Stimulated activated naive CD8-positive, alpha-beta T cell treated with anti-CD3 and anti-CD28 coated beads, Interleukin-15, Interleukin-2, amounts not matched to agents 100 U/mL and 50 U/mL, for 24 hours (primary cell): ENCODE measurements at regions not wholly inside any gene's neighbourhood (a gene's known extent, or its start where the extent isn't known, plus 50 kb on each side); places are given as distances from the start of the nearest gene placed in this dataset.
"Not testable (repeated sequence)": the region's sequence is repeated elsewhere in the genome, so short reads cannot be mapped to it uniquely, and the experiment has no call there.

Experiments
- ATAC-seq: fragments of 150-1000 bp; cut with Tn5 transposase; one replicate; pipeline ENCODE4 v1.10.0; 2021
- DNase-seq: peaks from one replicate; pipeline ENCODE4 v3.0.0; 2021

DNA sequence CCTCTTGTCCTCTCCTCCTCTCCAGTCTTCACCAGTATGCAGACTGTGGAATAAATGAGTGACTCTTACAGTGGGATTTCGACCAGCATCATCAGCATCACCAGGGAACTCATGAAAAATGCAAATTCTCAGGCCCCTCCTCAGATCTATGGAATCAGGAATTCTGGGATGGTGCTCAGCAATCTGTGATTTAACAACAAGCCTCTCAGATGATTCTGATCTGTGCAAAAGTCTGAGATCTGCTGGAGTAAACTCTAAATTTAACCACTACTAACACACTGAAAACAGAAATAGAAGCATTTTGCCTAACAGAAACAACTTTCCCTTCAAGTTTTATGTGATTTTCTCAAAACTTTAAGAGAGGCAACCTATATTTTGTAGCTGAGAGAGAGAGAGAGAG lies 124.8 kb upstream of the FAM3C start:
- DNase-seq (no peak), ATAC-seq (no peak)

DNA sequence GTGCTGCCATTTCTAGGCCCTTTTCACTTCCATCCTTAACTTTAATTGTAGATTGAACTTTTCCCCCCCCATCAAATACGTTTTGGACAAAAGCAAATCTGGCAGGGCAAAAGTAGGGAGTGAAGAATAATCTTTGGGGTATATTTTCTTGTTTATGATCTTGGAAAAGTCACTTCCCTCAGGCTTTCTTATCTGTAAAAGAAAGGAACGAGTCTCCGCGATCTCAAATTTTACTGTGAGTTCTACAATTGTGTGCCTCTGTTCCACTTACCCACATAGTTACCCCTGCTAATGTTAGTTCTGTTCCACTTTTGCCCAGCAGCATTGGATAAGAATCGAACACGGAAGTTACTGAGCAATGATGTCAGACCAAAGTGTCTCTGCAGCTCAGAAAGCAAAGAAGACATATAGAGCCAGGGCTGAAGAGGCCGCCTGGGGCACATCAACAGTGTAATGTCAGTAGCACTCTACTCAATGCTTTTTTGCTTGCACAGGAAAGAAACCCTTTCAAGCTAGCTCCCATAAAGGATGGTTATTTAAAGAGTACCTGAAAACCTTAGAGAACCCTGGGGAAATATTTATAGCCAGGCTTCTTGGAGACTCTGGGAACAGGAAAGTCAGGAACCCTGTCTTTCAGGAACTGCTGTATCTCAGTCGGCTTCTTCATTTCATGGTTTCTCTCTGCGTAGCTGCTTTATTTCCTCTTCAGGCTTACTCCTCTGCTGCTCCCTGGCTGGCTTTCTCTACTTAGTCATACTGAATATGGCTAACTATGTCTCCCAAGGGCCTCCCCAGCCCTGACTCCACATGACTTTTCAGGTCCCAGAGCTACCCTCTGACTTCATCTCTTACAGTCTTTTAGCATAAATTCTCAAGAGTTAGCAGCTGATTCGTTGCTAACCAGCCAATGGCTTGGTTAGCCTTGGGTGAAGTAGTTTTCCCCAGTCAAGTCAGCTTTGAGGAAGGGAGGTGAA lies 123.7 kb upstream of the FAM3C start:
- ATAC-seq (peak; percentile 77), DNase-seq (no peak)

DNA sequence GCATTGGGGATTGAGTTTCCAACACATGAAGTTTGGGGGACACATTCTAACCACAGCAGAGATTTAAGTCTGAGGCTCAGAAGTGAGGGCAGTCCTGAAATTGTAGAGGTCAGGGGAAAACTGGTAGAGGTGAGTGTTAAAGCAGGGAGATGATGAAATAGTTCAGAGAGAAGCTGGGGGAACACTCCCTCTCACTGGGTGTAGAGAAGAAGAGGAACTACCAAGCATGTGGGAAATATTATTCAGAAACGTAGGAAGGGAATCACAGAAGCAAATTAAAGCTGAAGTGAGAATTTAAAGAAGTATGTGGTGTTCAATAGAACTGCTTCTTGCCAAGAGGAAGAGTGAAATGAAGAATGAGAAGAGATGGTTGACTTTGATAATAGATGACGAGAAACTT lies 121.5 kb upstream of the FAM3C start:
- DNase-seq (no peak), ATAC-seq (no peak)

DNA sequence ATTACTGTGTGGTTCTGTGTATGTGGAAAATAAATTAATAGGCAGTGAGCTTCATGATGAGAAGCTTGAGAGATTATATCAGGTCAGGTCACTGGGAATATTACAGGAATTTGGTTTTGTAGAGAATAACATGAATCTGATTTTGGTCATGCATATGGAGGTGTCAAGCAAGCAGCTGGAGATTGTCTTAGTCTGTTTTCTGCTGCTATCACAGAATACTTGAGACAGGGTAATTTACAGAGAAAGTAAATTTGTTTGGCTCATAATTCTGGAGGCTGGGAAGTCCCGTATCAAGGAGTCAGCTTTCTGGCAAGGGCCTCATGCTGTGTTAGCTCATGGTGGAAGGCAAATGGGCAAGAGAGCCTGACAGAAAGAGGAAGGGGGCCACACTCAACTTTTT lies 120.7 kb upstream of the FAM3C start:
- DNase-seq (no peak), ATAC-seq (no peak)

DNA sequence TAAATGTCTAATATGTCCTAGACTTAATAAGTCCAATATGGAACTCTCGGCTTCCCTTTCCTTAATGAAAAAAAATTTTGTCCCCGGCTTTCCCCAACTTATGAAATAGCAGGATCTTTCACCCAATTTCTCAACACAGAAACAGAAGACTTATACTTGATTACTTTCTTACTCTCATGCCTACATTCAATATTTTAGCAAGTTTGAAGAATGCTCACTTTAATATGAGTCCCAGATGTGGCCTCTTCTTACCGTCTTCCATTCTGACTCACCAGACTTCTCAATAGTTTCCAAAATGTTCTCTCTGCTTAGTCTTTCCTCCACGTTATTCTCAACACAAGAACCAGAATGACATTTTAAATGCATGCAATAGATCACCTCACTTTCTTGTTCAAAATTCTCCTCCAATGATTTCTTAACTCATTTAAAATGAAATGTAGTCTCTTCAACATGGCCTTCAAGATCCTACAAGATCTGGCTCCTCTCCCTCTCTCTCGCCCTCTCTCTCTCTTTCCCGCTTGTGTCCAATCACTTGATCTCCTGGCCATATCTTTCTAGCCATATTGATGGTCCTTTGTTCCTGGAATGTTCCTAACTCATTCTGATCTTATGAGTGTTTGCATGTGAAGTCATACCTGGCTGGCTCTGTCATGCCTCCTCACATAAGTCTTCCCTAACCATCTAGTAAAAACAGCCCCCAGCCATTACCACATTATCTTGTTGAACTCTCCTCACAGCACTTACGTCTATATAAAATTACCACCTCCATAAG lies 119.7 kb upstream of the FAM3C start:
- no peak for DNase-seq
- ATAC-seq, result no peak

DNA sequence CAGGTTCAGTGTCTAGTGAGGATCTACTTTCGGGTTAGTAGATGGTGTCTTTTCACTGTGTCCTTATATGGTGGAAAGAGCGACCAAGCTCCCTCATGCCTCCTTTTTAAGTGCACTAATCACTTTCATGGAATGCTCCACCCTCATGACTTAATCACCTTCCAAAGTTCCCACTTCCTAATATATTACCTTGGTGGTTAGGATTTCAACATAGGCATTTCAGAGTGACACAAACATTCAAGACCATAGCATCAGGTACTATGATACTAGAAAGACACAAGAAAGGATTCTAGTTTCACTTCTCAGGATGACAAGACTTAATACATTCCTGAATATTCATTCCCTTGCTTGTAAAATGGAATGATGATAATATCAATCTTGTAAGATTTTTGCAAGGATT lies 119.1 kb upstream of the FAM3C start:
- ATAC-seq, result no peak
- DNase-seq, result no peak

DNA sequence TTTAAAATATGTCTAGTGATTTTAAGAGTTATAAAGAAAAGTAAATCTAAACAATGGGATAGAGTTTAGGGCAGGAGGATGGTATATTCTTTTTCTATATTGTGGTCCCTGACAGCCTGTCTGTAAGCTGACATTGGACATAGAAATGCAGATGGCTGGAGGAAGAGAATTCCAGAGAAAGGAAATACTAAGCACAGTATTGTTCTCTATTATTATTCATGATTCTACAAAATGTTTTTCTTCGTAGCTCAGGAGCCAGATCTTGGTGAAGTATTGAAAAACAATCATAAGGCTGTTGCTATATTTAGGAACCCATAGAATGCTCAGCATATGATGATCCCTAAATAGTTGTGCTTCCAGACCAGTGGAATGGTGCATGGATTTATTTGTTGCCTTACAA lies 117.0 kb upstream of the FAM3C start:
- ATAC-seq (no peak), DNase-seq (no peak)

DNA sequence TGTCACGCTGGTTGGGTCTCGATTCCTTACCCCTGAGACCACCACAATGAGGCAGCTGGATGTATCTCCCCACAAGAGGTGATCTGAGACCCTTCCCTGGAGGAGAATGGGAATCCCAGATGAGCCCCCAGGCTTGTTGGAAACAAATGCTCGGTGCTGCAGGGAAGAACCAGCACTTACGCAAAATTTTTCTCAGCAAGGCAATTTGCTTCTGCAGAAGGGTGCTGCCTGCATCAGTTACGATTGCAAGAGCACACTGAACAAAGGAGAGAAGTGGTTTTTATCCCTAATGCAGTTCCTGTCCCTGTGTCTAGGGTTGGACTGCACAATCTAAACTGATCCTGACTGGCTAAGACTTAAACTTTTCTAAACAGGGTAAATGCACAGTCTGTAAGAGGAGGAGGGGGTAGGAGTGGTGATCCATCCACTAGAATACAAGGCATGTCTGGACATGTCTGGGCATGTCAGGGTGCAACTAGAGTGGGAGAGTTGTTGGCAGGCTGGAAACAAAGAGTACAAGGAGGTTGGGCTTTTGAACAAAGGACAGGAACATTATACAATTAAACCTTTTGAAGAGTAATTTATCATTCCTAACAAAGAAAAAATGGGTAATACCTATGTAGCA lies 114.9 kb upstream of the FAM3C start:
- no peak for ATAC-seq
- no peak for DNase-seq

DNA sequence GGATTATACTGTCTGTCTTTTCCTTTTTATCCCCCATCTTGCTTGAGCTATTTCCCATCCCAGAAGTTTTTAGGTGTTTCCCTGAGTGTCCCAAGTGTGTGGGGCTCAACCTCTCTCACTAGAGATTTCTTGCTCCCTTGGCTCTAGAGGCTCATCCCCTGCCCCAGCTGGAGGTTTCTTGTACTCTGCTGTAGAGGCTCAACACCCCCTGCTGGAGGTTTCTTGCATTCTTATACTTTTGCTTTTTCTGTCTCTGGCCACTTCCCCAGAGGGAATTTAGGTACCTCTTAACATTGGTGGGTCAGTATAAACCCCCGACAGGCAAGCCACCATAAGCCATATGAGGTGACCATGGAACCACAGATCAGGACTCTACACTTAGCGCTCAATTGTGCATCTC lies 114.2 kb upstream of the FAM3C start:
- ATAC-seq (no peak), DNase-seq (peak; percentile 12)

DNA sequence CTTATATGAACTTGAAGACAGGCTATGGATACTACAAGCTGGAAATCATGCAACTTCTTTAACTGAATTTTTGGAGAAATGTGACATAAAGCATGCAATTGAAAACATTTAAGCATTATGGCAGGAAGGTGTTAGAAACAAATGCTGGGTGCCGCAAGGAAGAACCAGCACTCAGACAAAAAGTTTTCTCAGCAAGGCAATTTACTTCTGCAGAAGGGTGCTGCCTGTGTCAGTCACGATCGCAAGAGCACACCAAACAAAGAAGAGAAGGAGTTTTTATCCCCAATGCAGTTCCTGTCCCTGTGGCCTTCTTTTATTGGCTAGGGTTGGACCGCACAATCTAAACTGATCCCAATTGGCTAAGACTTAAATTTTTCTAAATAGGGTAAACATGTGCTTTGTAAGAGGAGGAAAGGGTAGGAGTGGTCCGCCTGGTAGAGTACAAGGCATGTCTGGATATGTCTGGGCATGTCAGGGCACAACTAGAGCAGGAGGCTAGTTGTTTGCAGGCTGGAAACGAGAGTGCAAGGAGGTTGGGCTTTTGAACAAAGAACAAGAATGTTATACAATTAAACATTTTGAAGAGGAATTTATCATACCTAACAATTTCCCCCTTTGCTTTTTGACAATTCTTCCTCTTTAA lies 109.6 kb upstream of the FAM3C start:
- DNase-seq (no peak), ATAC-seq (no peak)

DNA sequence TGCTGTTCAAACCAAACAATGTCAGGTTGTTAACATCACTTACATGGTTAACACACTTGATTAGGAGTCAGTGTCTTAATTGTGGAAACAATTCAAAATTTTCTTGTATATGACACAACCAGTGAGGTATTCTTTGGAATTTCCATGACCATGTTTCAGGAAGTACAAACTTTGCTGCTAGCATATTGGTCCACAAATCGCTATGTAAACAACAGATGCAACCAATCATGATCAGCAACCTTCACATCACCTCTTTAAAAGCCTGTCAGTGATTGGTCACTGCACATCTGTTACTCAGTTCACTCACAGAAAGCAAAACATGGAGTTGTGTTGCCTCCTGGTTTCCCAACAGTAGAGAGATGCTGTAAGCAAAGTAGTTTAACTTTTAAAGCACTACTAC lies 108.9 kb upstream of the FAM3C start:
- DNase-seq (no peak), ATAC-seq (no peak)

DNA sequence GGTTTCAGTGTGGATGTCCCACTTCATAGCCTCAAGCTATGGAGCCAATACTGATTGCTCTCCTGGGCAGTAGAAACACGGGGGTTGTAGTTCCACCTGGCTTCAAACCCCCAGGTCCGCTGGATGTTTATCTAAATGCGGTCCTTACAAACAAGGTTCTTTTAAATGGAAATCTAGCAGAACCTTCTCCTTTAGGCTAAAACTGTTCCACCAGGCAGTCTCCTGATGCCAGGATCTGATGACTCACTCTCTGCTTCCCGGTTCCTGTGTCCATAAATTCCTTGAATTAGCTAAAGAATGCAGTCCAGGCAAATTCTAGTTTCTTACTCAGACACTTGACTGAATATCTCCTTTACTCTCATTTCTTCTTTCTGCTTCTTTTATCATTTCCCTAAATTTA lies 108.4 kb upstream of the FAM3C start:
- no peak for DNase-seq
- ATAC-seq, result no peak

DNA sequence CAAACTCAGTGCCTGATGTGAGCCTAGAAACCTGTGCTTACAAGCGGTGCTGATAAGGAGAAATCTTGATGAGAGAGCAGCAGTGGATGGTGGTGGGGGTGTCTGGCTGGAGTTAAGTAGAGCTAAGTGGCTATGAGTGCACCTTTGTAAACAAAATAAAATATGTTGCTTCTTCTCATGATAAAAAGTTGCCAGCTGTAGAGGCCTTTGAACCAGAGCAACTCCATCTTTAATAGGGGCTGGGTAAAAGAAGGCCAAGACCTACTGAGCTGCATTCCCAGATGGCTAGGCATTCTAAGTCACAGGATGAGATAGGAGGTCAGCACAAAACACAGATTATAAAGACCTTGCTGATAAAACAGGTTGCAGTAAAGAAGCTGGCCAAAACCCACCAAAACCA lies 107.6 kb upstream of the FAM3C start:
- ATAC-seq, result no peak
- no peak for DNase-seq

DNA sequence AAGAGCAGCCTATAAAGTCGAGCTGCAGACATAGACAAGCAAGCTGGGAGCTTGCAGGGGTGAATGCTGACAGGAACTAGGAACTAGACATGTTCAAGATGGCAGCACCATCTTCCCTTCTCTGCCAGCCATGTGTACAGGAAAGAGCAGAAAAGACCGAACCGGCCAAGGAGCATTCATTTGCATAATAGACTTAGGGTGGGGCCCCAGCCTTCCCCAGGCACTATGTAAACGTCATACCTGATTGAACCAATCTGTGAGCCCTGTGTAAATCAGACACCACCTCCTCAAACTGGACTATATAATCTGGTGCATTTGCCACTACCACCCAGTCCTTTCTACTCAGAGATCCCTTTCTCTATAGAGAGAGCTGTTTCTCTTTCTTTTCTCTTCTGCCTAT lies 106.9 kb upstream of the FAM3C start:
- no peak for ATAC-seq
- no peak for DNase-seq

DNA sequence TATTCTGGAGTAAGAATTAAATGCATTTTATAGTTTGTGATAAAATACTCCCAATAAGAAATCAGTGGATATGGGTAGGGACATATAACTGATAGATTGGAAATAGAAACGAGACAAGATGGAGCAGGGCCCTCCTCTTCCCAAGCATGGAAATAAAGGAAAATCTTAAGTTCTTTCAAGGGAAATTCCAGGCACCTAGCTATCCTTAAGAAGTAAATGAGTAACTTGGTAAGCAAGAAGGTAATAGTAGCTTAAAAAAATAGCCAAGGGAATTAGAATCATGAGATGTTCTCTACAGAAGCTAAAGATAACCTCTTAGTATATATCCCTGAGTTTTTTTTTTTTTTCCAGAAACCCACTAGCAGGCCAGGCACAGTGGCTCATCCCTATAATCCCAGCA lies 105.5 kb upstream of the FAM3C start:
- no peak for ATAC-seq
- DNase-seq, result no peak

DNA sequence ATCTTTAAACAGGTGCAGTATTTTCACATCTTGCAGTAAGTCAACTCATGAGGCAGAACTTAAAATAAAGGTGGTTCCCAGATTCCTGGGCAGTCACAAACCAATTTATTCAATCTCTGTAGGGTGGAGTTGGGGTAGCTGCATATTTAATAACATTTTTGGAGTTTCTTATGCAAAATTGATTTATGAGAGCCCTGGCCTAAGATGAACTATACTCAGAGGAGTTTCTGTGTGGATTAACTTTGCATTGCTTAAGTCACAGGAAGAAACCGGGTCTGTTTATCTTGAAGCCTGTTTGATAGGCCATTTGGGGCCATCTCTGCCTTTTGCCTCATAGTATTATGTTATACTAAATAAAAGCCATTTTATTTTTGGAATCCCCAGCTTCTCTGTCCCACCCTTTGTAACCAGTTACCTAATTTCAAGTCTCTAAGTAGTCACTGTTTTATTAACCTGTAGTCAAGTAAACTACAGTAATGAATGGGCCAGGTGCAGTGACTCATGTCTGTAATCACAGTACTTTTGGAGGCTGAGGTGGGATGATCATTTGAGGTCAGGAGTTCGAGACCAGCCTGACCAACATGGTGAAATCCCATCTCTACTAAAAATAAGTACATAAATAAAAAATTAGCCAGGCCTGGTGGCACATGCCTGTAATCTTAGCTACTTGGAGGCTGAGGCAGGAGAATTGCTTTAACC lies 104.4 kb upstream of the FAM3C start:
- no peak for ATAC-seq
- DNase-seq, result peak; percentile 14

DNA sequence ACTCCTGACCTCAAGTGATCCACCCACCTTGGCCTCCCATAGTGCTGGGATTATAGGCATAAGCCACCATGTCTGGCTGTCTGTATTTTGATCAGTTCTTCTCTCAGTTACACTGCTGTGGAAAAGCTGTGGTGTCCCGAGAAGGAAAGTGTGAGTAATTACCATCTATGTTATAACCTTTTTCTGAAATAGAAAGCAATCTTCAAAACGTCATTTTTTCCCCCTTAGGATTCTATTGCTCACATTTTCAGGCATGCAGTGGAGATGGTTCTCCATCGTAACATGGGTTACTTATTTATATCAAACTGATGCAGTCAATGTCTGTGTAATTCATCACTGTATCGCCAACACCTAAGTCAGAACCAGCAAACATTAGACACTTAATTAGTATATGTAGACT lies 103.5 kb upstream of the FAM3C start:
- DNase-seq (peak; percentile 53), ATAC-seq (peak; percentile 93)

DNA sequence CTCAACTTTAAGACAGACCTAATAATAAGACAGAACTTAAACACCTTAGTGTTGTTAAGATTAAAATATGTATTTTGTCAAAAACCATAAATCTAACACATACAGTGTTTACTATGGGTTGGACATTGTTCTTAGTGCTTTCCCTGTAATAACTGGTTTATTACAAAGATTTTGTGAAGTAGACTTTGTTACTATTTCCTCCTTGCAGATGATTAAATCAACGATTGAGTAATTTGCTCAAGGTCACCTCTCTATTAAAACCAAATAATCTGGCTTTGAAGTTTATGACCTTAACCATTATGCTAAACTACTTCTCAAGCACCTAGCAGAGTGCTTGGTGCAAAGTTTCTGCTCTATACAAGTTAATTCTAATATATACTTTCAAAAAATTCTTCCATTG lies 102.7 kb upstream of the FAM3C start:
- no peak for ATAC-seq
- no peak for DNase-seq

DNA sequence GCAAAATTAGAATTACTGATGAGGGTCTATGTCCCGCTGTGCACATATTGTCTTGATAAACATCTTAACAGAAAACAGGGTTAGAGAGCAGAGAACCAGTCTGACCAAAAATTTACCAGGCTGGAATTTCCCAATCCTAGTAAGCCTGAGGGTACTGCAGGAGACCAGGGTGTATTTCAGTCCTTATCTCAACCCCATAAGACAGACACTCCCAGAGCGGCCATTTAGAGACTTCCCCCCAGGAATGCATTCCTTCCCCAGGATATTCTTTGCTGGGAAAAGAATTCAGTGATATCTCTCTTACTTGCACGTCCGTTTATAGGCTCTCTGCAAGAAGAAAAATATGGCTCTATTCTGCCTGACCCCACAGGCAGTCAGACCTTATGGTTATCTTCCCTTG lies 101.4 kb upstream of the FAM3C start:
- ATAC-seq, DNase-seq: not testable (repeated sequence)

DNA sequence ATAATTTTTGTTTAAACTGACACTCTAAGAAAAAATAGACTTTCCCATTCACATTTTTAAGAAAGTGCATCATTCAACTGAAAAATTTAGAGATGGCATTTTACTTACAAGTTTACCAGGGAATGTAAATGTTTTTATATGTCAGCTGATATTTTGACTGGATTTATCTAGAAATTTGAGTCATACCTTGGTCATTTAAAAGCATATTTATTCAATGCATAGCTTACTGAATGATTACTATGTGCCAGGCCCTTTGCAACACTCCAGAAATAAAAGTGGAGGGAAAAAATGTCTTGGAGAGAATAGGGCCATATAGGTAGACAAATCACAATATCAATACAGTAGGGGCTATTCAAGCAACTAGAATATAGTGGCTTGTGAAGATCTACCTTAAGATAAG lies 98.4 kb upstream of the FAM3C start:
- no peak for DNase-seq
- no peak for ATAC-seq

DNA sequence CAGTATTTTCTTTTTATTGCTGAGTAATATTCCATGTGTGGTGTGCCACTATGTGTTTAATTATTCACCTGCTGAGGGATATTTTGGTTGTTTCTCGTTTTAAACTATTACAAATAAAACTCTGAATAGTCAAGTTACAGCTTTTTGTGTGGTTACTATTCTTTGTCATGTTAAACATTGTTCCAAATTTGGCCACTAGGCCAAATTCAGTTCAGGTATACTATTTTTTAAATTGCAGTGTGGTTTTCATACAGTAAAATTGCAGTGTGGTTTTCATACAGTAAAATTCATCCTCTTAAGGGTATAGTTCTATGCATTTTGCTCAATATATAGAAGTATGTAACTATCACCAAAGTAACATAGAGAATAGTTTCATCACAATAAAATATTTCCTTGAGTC lies 97.4 kb upstream of the FAM3C start:
- ATAC-seq (no peak), DNase-seq (no peak)

DNA sequence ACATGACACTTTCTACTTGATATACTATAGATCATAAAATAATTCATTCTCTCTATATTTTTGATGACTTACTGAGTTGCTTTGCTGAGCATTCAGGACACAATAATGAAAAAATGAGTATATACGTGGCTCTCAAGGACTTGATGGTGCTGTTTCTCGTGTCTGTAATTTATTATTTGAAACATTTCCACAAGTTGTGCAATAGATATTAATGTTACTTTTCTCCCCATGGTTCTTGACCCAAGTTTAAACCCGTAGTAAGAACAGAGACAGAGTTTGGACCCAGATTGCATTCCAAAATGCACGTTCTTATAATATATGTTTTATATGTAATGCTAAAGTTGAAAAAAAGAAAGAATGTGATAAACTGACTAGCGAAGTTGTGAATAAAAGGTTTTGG lies 94.2 kb upstream of the FAM3C start:
- ATAC-seq (no peak), DNase-seq (no peak)
